KBM-7 (cell line): ENCODE measurements at regions not wholly inside any gene's neighbourhood (a gene's known extent, or its start where the extent isn't known, plus 50 kb on each side); places are given as distances from the start of the nearest gene placed in this dataset.
"Not testable (repeated sequence)": the region's sequence is repeated elsewhere in the genome, so short reads cannot be mapped to it uniquely, and the experiment has no call there.

Source experiments
- DNase-seq: peaks from one replicate; pipeline ENCODE4 v3.0.0-alpha.2; 2015
- in situ Hi-C: fragments of 300-500 bp; cut with MboI; formaldehyde crosslinking; loops from 2 replicates; pipeline ENCODE4 v1.14.3; 2020; ENCODE audit warnings: low sequenced_read_pairs, low pct_unique_long_range_greater_than_20kb, mixed read lengths

GRCh38 chr3:80870476-80871041 is 890.9 kb downstream of the GBE1 start:
- no peak for DNase-seq
- in situ Hi-C loops: no loop called here

- no peak for DNase-seq
- in situ Hi-C loops: no loop called here
Observed at GRCh38 chr3:80855482-80855881, 906.0 kb downstream of the GBE1 start.

GRCh38 chr3:80836395-80836794 is 925.0 kb downstream of the GBE1 start:
- DNase-seq: no peak
- in situ Hi-C loops: no loop called here

GRCh38 chr3:80807577-80807976 is 953.9 kb downstream of the GBE1 start:
- no peak for DNase-seq
- in situ Hi-C loops: no loop called here

- no peak for DNase-seq
- in situ Hi-C loops: no loop called here
Observed at GRCh38 chr3:80806673-80807072, 954.8 kb downstream of the GBE1 start.

GRCh38 chr3:80788914-80789313 is 972.5 kb downstream of the GBE1 start:
- in situ Hi-C loops: no loop called here

GRCh38 chr3:80785875-80786274 is 975.6 kb downstream of the GBE1 start:
- DNase-seq: no peak
- in situ Hi-C loops: no loop called here

More at GRCh38 chr3:80788914-80789313, 972.5 kb downstream of the GBE1 start:
- no peak for DNase-seq

- no peak for DNase-seq
- in situ Hi-C loops: no loop called here
Observed at GRCh38 chr3:80785475-80785874, 976.0 kb downstream of the GBE1 start.

GRCh38 chr3:80771085-80771484 is 990.4 kb downstream of the GBE1 start:
- in situ Hi-C loops: no loop called here
- peak; percentile 67 for DNase-seq

- in situ Hi-C loops: no loop called here
Observed at GRCh38 chr3:80770106-80771074, 991.1 kb downstream of the GBE1 start.

GRCh38 chr3:80769683-80770082 is 991.8 kb downstream of the GBE1 start:
- DNase-seq: no peak
- in situ Hi-C loops: no loop called here

More at GRCh38 chr3:80770106-80771074, 991.1 kb downstream of the GBE1 start:
- DNase-seq: no peak

GRCh38 chr3:80767604-80768003 is 993.8 kb downstream of the GBE1 start:
- in situ Hi-C loops: no loop called here

GRCh38 chr3:80754969-80755368 is 987.2 kb upstream of the ROBO1 start:
- in situ Hi-C loops: no loop called here

More at GRCh38 chr3:80767604-80768003, 993.8 kb downstream of the GBE1 start:
- no peak for DNase-seq

GRCh38 chr3:80753021-80753420 is 985.2 kb upstream of the ROBO1 start:
- DNase-seq: no peak
- in situ Hi-C loops: no loop called here

More at GRCh38 chr3:80754969-80755368, 987.2 kb upstream of the ROBO1 start:
- DNase-seq: no peak

GRCh38 chr3:80750637-80751036 is 982.8 kb upstream of the ROBO1 start:
- DNase-seq: no peak
- in situ Hi-C loops: no loop called here

- in situ Hi-C loops: no loop called here
- DNase-seq: peak; percentile 8
Observed at GRCh38 chr3:80734920-80735319, 967.1 kb upstream of the ROBO1 start.

GRCh38 chr3:80734483-80734882 is 966.7 kb upstream of the ROBO1 start:
- DNase-seq: peak; percentile 45
- in situ Hi-C loops: no loop called here

- in situ Hi-C loops: no loop called here
- peak; percentile 92 for DNase-seq
Observed at GRCh38 chr3:80733522-80734176, 965.9 kb upstream of the ROBO1 start.

GRCh38 chr3:80727561-80727960 is 959.8 kb upstream of the ROBO1 start:
- in situ Hi-C loops, DNase-seq: not testable (repeated sequence)
